PFSK-1 (cell line): ENCODE measurements at regions not wholly inside any gene's neighbourhood (a gene's known extent, or its start where the extent isn't known, plus 50 kb on each side); places are given as distances from the start of the nearest gene placed in this dataset.

Experiments used
- POLR2AphosphoS5 ChIP-seq: IDR thresholded peaks from 2 replicates; pipeline ENCODE4 v1.6.1; 2012; ENCODE audit warnings: low read depth, mild to moderate bottlenecking, control low read depth, low read length, moderate library complexity
- SIN3A ChIP-seq: IDR thresholded peaks from 2 replicates; pipeline ENCODE4 v1.6.1; 2012; ENCODE audit warnings: mild to moderate bottlenecking, low read length, moderate library complexity, borderline replicate concordance; ENCODE audit not compliant: insufficient read depth
- TF ChIP-seq, protein P1 (sequence below), 2 experiments: IDR thresholded peaks; 2 replicates each; pipeline versions ENCODE4 v1.6.1 to v1.8.0; 2011 to 2012; ENCODE audit warnings: low read depth in 2 of 2, low read length in 2 of 2, control low read depth in 1 of 2, inconsistent platforms in 1 of 2, mild to moderate bottlenecking in 1 of 2, moderate library complexity in 1 of 2; ENCODE audit not compliant: insufficient read depth in 1 of 2

DNA sequence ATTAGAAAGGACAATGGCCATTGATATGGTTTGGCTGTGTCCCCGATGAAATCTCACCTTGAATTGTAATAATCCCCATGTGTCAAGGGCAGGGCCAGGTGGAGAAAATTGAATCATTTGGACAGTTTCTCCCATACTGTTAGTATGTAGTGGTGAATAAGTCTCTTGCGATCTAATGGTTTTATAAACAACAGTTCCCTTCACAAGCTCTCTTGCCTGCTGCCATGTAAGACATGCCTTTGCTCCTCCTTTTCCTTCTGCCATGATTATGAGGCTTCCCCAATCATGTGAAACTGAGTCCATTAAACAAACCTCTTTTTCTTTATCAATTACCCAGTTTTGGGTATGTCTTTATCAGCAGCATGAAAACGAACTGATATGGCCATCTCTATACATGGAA lies 302.7 kb downstream of the SFMBT2 start:
- TF ChIP-seq POLR2AphosphoS5 = no peak
- TF ChIP-seq, protein P1, sequence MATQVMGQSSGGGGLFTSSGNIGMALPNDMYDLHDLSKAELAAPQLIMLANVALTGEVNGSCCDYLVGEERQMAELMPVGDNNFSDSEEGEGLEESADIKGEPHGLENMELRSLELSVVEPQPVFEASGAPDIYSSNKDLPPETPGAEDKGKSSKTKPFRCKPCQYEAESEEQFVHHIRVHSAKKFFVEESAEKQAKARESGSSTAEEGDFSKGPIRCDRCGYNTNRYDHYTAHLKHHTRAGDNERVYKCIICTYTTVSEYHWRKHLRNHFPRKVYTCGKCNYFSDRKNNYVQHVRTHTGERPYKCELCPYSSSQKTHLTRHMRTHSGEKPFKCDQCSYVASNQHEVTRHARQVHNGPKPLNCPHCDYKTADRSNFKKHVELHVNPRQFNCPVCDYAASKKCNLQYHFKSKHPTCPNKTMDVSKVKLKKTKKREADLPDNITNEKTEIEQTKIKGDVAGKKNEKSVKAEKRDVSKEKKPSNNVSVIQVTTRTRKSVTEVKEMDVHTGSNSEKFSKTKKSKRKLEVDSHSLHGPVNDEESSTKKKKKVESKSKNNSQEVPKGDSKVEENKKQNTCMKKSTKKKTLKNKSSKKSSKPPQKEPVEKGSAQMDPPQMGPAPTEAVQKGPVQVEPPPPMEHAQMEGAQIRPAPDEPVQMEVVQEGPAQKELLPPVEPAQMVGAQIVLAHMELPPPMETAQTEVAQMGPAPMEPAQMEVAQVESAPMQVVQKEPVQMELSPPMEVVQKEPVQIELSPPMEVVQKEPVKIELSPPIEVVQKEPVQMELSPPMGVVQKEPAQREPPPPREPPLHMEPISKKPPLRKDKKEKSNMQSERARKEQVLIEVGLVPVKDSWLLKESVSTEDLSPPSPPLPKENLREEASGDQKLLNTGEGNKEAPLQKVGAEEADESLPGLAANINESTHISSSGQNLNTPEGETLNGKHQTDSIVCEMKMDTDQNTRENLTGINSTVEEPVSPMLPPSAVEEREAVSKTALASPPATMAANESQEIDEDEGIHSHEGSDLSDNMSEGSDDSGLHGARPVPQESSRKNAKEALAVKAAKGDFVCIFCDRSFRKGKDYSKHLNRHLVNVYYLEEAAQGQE (IDR thresholded peaks at IDR 0.05; ENCODE audit: insufficient read depth in 1 of 2, low read depth in 2 of 2, low read length in 2 of 2) = no peak
- no peak for TF ChIP-seq SIN3A
